ENCODE measurements at regions not wholly inside any gene's neighbourhood (a gene's known extent, or its start where the extent isn't known, plus 50 kb on each side); places are given as distances from the start of the nearest gene placed in this dataset.

DNA sequence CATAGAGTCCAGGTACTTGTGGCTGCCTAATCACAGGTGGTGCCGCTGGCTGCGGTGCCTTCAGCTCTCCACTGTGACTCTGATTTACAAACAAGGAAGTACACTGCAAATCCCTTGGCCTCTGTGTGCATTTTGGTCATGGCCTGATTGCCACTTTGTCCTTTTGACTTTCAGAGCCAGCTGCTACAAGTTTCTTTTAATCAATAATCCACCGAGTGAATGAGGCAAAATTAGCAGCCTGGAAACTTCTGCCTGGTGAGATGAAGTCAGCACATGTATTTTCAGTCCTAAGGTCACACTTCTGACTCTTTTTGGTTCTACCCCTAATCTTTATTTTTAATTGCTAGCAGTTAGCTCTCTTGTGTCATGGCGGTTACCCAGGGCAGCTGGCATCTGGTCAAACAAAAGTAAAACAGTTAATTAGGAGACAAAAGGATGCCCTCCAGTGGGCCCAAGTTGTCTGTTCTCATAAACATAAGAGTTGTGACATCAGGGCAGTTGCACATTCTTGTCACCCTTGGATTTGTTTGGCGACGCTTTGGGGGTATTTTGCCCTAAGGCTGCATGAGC, 62.3 kb upstream of the LNX1 start:
- WGBS: 95% methylated on average over 6 of the region's 6 CpGs
- no peak for DNase-seq (ENCODE audit: low read depth in 6 of 9, low spot score in 9 of 9)
- no peaks in the 10 kb centered on the region for H3K4me1 ChIP-seq (ENCODE audit: control insufficient read depth in 2 of 2, insufficient read depth in 2 of 2, low read length in 2 of 2)
- no peak overlapping the region for H3K4me3 ChIP-seq (ENCODE audit: low read length in 2 of 2)
- H3K9me3 ChIP-seq (ENCODE audit: control insufficient read depth in 2 of 2, insufficient read depth in 1 of 2, low read length in 1 of 2): no peaks in the 10 kb centered on the region
- H3K36me3 ChIP-seq (ENCODE audit: control insufficient read depth in 2 of 2, insufficient read depth in 2 of 2, low read length in 1 of 2): no peaks in the 10 kb centered on the region
- H3K27me3 ChIP-seq (ENCODE audit: control insufficient read depth in 2 of 2, insufficient read depth in 1 of 2, low read length in 1 of 2): no peaks in the 10 kb centered on the region
- H3K27ac ChIP-seq (ENCODE audit: low read depth in 1 of 2, low read length in 1 of 2): no peak overlapping the region

DNA sequence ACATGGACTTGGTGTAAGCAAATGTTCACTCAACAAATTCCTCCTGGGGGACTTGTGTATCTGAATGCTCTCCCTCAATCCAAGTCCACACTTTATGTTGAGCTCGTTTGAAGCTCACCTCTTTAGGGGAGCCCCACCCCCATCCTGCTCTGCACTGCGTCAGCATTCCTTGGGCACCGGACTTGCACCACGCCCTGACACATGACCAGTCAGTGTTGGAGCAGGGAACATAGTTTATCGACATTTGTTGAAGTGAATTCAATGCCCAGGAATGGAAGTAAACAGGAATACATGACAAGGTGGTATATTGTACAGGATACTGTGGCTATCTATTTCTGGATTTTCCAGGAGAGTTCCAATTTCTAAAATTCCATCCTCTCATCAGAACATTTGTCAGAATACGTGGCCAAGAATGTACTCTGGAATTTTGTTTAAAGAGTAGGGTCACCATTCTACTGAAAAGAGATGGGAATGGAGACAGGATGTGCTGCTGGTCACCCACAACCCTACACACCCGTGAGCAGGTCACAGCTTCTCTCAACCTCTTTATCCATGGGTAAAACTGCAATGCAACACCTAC, 60.0 kb upstream of the LNX1 start:
- H3K4me1 ChIP-seq (ENCODE audit: control insufficient read depth in 2 of 2, insufficient read depth in 2 of 2, low read length in 2 of 2): no peaks in the 10 kb centered on the region
- DNase-seq (ENCODE audit: low read depth in 6 of 9, low spot score in 9 of 9): no peak
- WGBS: 84% methylated on average over 7 of the region's 7 CpGs
- H3K36me3 ChIP-seq (ENCODE audit: control insufficient read depth in 2 of 2, insufficient read depth in 2 of 2, low read length in 1 of 2): no peaks in the 10 kb centered on the region
- no peak overlapping the region for H3K27ac ChIP-seq (ENCODE audit: low read depth in 1 of 2, low read length in 1 of 2)
- no peaks in the 10 kb centered on the region for H3K27me3 ChIP-seq (ENCODE audit: control insufficient read depth in 2 of 2, insufficient read depth in 1 of 2, low read length in 1 of 2)
- H3K4me3 ChIP-seq (ENCODE audit: low read length in 2 of 2): no peak overlapping the region
- no peaks in the 10 kb centered on the region for H3K9me3 ChIP-seq (ENCODE audit: control insufficient read depth in 2 of 2, insufficient read depth in 1 of 2, low read length in 1 of 2)

DNA sequence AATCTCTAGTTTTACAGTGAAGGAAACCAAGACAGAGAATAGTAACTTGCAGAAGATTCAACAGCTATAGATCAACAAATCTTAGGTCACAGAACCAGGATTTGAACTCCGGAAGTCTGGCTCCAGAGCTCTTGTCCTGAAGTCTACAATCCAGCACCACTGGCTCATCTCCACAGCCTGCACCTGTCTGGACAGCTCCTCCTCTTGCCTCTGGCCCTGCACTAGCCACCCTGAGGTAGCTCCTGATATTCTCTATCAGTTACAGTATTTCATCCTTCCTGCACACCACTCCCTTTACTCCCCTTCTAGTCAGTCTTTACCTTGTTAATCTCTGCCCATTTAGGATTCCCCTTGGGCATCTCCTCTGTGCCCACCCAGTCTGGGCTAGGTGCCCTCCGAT, 58.1 kb upstream of the LNX1 start:
- H3K9me3 ChIP-seq (ENCODE audit: control insufficient read depth in 2 of 2, insufficient read depth in 1 of 2, low read length in 1 of 2): no peaks in the 10 kb centered on the region
- 93% methylated on average over 2 of the region's 2 CpGs for WGBS
- no peak for DNase-seq (ENCODE audit: low read depth in 6 of 9, low spot score in 9 of 9)
- H3K27ac ChIP-seq (ENCODE audit: low read depth in 1 of 2, low read length in 1 of 2): no peak overlapping the region
- H3K27me3 ChIP-seq (ENCODE audit: control insufficient read depth in 2 of 2, insufficient read depth in 1 of 2, low read length in 1 of 2): no peaks in the 10 kb centered on the region
- H3K4me1 ChIP-seq (ENCODE audit: control insufficient read depth in 2 of 2, insufficient read depth in 2 of 2, low read length in 2 of 2): no peaks in the 10 kb centered on the region
- no peaks in the 10 kb centered on the region for H3K36me3 ChIP-seq (ENCODE audit: control insufficient read depth in 2 of 2, insufficient read depth in 2 of 2, low read length in 1 of 2)
- H3K4me3 ChIP-seq (ENCODE audit: low read length in 2 of 2): no peak overlapping the region

DNA sequence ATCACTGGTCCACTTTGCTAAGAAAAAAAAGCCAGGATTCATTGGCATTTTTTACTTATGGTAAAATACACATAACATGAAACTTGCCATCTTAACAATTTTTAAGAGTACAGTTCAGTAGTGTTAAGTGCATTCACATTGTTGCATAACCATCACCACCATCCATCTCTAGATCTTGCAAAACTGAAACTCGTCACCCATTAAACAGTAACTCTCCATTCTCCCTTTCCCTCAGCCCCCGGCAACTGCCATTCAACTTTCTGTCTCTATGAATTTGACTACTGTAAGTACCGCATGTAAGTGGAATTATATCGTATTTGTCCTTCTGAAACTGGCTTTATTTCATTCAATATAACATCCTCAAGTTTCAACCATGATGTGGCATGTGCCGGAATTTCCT, 56.3 kb upstream of the LNX1 start:
- Histone ChIP-seq H3K27me3 (ENCODE audit: control insufficient read depth in 2 of 2, insufficient read depth in 1 of 2, low read length in 1 of 2) (no peaks in the 10 kb centered on the region), H3K27ac (ENCODE audit: low read depth in 1 of 2, low read length in 1 of 2) (no peak overlapping the region), H3K9me3 (ENCODE audit: control insufficient read depth in 2 of 2, insufficient read depth in 1 of 2, low read length in 1 of 2) (no peaks in the 10 kb centered on the region), H3K4me3 (ENCODE audit: low read length in 2 of 2) (no peak overlapping the region), H3K4me1 (ENCODE audit: control insufficient read depth in 2 of 2, insufficient read depth in 2 of 2, low read length in 2 of 2) (no peaks in the 10 kb centered on the region), H3K36me3 (ENCODE audit: control insufficient read depth in 2 of 2, insufficient read depth in 2 of 2, low read length in 1 of 2) (no peaks in the 10 kb centered on the region)
- 96% methylated on average over 5 of the region's 5 CpGs for WGBS
- DNase-seq (ENCODE audit: low read depth in 6 of 9, low spot score in 9 of 9): no peak

DNA sequence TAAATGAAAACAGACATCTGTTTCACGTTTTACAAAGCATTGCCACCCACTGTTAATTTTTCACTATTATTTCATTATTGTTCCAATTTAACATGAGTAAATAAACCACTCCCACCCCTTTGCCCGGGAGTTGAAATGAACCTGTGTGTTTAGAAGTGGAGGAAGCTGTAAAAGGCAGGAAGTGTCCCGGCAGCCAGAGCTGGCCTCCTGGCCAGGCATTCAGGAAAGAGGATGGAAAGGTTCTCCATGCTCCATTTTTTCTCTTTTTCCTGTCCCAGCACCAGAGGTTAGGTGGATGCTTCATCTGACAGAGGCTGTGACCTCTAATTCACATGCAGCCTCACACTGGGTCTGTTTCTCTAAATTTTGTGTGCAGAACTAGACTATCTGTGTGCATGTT, 55.5 kb upstream of the LNX1 start:
- Histone ChIP-seq H3K4me3 (ENCODE audit: low read length in 2 of 2) (no peak overlapping the region), H3K27ac (ENCODE audit: low read depth in 1 of 2, low read length in 1 of 2) (no peak overlapping the region), H3K9me3 (ENCODE audit: control insufficient read depth in 2 of 2, insufficient read depth in 1 of 2, low read length in 1 of 2) (no peaks in the 10 kb centered on the region), H3K27me3 (ENCODE audit: control insufficient read depth in 2 of 2, insufficient read depth in 1 of 2, low read length in 1 of 2) (no peaks in the 10 kb centered on the region), H3K36me3 (ENCODE audit: control insufficient read depth in 2 of 2, insufficient read depth in 2 of 2, low read length in 1 of 2) (no peaks in the 10 kb centered on the region), H3K4me1 (ENCODE audit: control insufficient read depth in 2 of 2, insufficient read depth in 2 of 2, low read length in 2 of 2) (no peaks in the 10 kb centered on the region)
- no peak for DNase-seq (ENCODE audit: low read depth in 6 of 9, low spot score in 9 of 9)
- 29% methylated on average over 3 of the region's 3 CpGs for WGBS

DNA sequence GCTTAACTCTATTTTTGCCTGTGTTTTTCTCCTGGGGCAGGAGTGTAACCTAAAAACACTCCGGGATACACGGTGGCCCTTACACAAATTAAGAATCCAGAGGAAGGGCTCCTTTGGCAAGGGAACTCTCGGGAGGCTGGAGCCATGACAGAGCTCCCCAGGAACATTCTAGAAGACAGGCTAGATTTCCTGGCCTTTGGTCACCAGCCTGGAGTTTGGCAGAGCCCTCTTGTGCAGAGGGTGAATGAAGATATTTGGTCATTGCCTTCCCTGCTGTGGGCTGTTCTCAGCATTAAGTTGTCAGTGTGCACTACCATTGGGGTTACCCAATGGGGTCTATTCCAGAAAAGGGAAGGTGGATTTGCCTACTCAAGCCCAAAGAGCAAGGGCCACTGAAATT, 53.8 kb upstream of the LNX1 start:
- H3K4me1 ChIP-seq (ENCODE audit: control insufficient read depth in 2 of 2, insufficient read depth in 2 of 2, low read length in 2 of 2): no peaks in the 10 kb centered on the region
- DNase-seq (ENCODE audit: low read depth in 6 of 9, low spot score in 9 of 9): no peak
- no peaks in the 10 kb centered on the region for H3K27me3 ChIP-seq (ENCODE audit: control insufficient read depth in 2 of 2, insufficient read depth in 1 of 2, low read length in 1 of 2)
- no peak overlapping the region for H3K4me3 ChIP-seq (ENCODE audit: low read length in 2 of 2)
- H3K27ac ChIP-seq (ENCODE audit: low read depth in 1 of 2, low read length in 1 of 2): no peak overlapping the region
- WGBS: 93% methylated on average over 3 of the region's 3 CpGs
- no peaks in the 10 kb centered on the region for H3K36me3 ChIP-seq (ENCODE audit: control insufficient read depth in 2 of 2, insufficient read depth in 2 of 2, low read length in 1 of 2)
- H3K9me3 ChIP-seq (ENCODE audit: control insufficient read depth in 2 of 2, insufficient read depth in 1 of 2, low read length in 1 of 2): no peaks in the 10 kb centered on the region

DNA sequence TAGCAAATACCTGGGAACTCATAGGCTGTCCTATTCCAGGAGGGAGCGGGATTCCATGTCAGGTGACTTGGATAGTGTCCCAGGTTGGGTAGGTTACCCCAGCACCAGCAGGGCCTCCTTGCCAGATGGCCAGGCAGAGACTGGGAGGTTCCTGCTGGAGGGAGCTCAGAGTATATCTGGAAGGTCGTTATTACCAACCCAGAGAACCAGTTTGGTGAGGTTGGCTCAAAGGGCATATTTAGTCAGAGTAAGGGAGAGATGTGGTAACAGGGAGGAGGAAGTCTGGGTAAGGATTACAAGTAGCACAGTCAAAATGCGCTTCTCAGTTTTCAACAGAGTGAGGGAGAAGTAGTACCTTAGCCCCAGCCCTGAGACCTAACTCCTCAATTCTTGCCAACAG, 53.3 kb upstream of the LNX1 start:
- H3K36me3 ChIP-seq (ENCODE audit: control insufficient read depth in 2 of 2, insufficient read depth in 2 of 2, low read length in 1 of 2): no peaks in the 10 kb centered on the region
- WGBS: 85% methylated on average over 3 of the region's 3 CpGs
- H3K4me1 ChIP-seq (ENCODE audit: control insufficient read depth in 2 of 2, insufficient read depth in 2 of 2, low read length in 2 of 2): no peaks in the 10 kb centered on the region

More for the DNA sequence above, 53.3 kb upstream of the LNX1 start:
- H3K27me3 ChIP-seq (ENCODE audit: control insufficient read depth in 2 of 2, insufficient read depth in 1 of 2, low read length in 1 of 2): no peaks in the 10 kb centered on the region
- no peak overlapping the region for H3K27ac ChIP-seq (ENCODE audit: low read depth in 1 of 2, low read length in 1 of 2)
- H3K4me3 ChIP-seq (ENCODE audit: low read length in 2 of 2): no peak overlapping the region
- no peaks in the 10 kb centered on the region for H3K9me3 ChIP-seq (ENCODE audit: control insufficient read depth in 2 of 2, insufficient read depth in 1 of 2, low read length in 1 of 2)
- DNase-seq (ENCODE audit: low read depth in 6 of 9, low spot score in 9 of 9): no peak
